HG03139 (cell line): ENCODE measurements at regions not wholly inside any gene's neighbourhood (a gene's known extent, or its start where the extent isn't known, plus 50 kb on each side); places are given as distances from the start of the nearest gene placed in this dataset.
"Not testable (repeated sequence)": the region's sequence is repeated elsewhere in the genome, so short reads cannot be mapped to it uniquely, and the experiment has no call there.

ENCODE experiments used
- ATAC-seq: cut with Tn5 transposase; IDR thresholded peaks from one replicate; pipeline ENCODE4 v1.9.1; 2021; ENCODE audit not compliant: unreplicated experiment

DNA sequence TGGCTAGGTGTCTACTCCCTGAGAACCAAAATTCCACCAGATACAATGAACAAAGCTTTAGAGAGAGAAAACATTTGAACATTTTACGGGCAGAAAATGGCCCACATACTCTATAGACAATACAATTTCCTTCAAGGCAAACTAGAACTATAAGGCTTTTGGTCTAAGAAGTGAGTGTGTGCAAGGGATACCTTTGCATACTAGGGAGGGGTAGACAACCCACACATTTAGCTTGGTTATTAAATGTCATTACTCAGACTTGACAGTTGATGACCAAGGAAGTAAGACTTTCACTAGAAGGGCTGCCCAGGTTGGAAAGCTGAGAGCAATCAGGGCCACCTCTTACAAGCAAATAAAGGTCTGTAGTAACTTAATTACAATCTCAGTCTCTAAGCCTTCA lies 64.0 kb upstream of the PLEKHM1 start:
- ATAC-seq: not testable (repeated sequence)

DNA sequence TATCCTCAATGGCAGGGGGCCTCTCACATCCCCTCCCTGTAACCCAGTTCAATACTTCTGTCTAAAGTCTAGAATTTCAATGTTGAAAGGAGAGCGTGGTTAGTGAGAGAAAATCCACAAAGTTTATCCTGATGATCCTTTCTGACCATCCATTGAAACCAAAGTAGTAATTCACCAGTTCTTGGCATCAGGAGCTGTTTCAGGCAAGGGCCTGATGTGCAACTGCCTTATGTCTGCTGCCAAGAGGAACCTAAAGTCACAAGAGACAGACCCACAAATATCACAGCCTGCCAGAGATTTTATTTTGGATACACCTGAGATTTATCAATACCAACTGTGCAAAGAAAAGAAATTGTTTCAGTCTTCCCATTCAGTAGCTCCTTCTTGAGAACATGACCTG lies 68.3 kb upstream of the PLEKHM1 start:
- not testable (repeated sequence) for ATAC-seq

DNA sequence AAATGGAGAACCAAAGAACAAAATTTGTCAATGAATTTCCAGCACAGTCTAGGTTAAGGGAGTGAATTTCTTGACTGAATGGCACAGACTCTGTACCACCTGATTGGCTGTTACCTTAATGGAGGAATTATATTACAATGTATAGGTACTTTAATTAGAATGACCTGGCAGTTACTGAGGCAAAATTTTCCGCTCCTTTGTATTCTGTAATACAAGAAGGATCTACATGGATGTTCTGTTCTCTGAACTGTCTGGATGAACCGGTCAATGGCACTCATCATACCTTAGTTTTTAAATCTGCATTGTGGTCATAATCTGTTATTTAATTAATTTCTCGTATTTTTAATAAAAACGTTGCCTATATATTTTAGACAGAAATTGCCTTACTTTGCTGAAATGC lies 72.3 kb upstream of the PLEKHM1 start:
- ATAC-seq: not testable (repeated sequence)

DNA sequence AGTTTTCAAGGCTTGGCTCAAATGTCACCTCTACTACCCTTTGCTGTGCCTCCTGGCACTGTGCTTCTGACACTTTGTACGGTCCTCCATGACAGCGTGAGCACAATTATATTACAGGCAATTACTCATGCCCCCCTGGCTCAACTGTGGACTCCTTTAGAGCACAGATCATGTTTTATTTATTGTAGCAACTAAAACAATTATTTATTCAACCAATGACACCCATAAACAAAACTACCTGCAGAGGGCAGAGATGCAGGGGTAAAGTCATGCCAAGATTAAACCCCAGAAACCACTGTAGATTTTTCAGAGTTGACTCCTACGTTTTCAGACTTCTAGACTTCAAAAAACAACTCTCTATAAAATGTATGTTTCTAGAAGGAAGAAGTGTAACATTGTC lies 72.8 kb upstream of the PLEKHM1 start:
- ATAC-seq: not testable (repeated sequence)

DNA sequence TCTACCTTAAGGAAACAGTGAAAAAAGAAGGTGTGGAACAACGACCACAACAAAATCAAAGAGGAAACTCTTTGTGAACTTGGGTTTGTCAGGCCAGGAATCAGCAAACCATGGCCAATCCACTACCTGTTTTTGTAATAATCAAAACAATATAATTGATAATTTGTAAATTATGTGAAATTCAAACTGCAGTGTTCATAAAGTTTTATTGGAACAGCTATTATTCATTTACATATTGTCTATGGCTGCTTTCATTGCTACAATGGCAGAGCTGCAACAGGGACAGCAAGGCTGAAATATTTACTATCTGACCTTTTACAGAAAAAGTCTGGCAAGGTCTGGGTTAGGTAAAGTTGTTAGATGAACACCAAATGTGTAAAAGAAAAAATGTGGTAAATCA lies 77.8 kb upstream of the PLEKHM1 start:
- not testable (repeated sequence) for ATAC-seq

DNA sequence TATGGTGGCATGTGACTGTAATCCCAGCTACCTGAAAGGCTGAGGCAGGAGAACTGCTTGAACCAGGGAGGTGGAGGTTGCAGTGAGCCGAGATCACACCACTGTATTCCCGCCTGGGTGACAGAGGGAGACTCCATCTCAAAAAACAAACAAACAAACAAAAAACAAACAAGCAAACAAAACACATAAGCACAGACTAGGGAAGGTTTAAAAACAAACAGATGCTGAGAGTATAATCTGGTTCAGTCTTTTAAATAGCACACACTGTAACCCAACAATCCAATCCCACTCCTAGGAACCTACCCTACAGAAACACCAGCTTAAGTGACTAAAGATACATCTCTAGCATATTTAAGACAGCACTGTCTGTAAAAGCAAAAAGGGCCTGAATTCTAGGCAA lies 82.8 kb upstream of the PLEKHM1 start:
- ATAC-seq: not testable (repeated sequence)

DNA sequence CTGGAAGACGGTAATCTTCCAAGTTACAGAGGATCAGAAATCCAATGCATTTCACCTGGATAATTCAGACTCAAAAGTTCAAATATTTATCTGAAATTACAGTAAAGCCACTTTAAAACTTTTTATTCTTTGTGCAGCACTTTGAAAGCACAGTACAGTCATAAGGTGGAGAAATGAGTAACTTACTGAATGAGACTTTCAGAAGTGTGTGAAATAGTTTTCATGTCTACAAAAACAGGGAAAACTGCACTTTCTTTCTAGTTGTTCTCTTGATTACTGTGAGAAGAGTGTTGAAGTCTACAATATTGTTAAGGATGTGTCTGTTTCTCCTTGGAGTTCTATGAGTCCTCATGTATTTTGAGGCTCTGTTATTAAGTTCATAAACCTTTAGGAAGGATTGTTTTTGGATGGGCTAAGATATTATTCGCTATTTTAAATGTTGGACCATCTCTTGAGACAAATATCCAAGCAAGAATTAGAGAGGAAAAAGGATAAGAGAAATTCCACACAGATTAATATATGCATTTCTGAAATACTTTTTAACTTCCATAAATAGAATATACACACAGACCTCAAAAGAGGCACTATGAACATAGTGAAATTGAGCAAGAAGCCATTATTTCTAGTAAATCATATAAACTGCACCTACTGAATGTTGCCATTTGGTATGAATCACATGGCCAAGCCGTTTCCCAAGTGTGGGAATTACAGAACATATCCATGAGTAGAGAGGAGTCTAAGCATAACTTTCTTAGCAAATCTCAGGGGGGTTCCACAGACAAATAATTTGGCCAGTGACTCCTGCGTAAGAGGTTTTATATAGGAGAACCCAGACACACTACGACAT lies 83.6 kb upstream of the PLEKHM1 start:
- ATAC-seq: no peak

DNA sequence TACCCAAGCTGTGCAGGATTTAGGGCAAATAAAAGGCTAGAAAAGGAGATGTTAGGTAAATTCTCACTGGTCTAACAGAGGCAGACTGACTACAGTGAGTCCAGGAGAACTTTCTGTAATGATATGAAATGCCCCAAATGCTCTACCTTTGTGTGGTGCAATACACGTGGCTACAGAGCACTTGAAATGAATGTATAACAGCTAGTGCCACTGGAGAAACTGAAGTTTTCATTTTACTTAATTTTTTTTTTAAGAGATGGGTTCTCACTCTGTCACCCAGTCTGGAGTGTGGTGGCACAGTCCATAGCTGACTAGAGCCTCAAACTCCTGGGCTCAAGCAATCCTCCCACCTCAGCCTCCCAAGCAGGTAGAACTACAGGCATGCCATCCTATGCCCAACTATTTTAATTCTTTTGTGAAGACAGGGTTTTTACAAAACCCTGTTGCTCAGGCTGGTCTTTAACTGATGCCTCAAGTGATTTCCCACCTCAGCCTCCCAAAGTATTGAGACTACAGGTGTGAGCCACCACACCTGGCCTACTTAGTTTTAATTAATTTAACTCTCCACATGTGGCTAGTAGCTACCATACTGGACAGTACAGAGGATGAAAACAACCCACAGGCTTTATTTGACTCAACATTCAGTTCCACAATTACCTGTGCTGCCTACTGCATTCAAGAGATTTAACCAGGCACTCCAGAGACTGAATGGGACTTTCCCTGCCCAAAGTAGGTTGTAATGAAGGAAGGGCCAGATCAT lies 84.8 kb upstream of the PLEKHM1 start:
- ATAC-seq: no peak

DNA sequence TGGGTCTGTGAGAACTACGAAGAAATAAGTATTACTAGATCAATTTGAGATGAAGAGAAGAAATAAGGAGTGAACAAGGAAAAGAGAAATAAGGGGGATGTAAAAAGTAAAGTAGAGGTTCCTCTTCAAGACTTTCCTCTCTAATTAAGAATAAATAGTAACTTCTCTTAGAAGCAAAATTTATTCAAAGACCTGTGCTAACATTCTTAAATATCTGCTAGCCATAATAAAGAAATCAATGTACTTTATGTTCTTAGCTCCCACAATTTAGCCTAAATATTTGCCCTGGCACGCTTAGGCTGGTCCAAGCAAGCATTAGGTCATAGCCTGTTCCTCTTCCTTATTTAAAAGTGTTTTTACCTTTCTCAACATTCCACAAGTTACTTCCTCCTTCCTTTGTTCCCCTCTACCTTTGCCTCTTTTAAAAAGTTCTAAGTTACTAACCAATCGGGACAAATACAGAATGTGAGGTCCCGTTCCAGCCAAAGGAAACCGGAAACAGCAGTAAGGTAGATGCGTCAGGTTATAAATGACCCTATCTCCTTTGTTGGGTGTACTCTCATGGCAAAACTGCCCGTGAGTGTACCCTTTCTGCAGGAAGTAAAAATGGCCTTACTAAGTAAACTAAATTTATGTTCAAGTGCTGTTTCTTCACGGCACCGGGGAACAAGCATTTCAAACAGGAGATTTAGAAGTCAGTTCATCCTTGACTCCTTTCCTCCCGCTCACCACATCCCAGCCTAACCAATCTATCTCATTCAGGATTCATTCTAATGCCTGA lies 86.2 kb upstream of the PLEKHM1 start:
- ATAC-seq: not testable (repeated sequence)

DNA sequence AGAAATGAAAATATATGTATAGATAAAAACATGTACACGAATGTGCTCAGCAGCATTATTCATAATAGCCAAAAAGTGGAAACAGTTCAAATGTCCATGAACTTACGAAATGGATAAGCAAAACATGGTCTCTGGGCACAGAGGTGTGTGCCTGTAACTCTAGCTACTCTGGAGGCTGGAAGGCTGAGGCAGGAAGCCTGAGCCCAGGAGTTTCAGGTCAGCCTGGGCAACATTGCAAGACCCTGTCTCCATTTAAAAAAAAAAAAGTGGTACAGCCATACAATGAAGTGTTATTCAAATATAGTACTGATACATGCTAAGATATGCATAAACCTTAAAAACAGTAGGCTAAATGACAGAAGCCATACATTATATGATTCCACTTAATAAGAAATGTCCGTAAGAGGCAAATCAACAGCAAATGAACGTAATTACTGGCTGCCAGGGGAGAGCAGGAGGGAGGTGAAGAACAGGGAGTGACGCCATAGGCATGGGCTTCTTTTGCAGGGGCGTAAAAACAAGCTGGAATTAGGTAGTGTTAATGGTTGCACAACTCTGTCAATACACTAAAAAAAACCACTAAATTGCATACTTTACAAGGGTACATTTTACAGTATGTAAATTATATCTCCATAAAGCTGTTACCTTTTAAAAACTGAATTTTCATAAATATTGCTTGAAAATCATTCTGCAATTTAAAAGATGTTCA lies 87.2 kb upstream of the PLEKHM1 start:
- ATAC-seq: no peak

DNA sequence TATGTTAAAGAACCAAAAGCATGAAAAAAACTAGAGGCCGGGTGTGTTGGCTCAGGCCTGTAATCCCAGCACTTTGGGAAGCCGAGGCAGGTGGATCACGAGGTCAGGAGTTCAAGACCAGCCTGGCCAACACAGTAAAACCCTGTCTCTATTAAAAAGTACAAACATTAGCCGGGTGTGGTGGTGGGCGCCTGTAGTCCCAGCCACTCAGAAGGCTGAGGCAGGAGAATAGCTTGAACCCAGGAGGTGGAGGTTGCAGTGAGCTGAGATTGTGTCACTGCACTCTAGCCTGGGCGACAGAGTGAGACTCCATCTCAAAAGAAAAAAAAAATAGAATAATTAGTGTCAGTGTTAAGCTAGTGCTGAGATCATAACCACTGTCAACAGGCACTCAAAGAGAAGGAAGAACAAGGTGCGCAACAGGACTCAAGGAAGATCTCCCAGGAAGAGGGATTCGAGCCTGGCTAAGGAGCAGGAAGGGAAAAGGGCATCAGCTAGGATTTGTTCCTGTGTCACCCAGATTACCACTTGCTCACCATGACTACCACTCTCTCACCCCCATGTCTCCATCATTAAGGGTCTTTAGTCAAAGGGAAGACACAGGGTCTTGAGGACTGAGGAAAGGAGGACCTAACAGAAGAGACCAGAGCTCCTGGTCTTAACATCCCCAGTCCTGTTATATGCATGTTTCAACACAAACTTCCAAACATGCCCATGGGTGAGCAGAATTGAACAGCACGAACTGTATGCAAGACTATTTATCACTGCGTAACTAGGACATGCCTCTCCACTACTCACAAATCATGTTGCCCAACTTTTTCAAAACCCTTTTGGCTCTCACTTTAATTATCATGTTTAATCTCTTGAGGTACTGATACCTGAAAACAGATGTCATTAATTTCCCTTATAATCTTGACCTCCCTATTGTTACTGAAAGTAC lies 88.3 kb upstream of the PLEKHM1 start:
- ATAC-seq: no peak

DNA sequence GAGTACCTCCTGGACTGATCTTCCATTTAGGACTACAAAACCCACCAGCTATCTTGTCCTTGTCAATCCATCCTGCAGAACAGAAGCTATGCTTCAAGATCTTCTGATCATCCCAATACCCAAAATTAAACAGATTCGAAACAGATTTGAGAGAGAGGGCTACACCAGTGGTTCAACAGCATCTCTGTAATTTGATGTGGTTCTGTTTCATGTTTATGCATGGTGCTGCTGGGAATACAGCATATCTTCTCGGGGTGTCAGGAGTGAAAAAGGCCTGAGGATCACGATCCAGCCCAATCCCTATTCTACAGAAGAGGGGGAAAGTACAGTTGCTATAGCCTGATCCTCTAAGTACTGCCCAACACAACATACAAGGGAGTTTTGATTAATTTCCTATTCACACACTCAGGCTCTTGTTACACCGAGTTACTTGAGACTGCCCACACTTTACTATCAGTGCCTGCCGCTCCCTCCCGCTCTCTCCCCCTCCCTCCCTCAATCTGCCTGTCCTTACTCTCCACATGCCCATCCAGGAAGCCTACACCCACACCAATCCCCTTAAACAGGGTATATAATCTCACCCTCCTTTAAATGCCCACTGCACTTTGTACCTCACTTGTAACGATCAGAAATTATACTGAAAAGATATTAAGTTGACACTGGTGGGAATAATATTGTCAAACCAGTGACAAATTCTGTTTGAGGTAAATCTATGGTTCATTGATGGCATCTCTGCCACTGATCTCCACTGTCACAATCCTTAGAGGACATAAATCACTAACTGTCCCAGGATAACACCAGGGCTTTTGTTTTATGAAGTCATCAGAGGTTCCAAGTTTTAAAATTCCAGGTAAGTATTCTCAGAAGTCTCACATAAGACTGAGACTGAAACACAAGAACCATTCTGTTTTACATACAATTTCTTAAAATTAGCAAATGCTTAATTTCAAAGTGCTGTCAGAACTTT lies 89.3 kb upstream of the PLEKHM1 start:
- no peak for ATAC-seq

DNA sequence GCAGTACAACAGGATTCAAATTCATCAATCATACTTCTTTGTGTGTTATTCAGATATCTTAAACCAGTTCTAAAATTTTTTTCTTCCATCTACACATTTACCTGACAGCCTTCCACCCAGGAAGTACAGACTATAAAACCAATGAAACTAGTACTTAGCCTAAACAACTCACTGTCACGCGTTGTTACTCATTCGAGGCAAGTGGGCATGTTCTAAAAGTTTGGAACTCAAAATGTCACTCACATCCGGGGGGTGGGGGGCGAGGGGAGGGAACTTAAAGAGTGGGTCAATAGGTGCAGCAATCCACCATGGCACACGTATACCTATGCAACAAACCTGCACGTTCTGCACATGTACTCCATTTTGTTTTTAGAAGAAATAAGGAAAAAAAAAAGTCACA lies 90.4 kb upstream of the PLEKHM1 start:
- no peak for ATAC-seq

DNA sequence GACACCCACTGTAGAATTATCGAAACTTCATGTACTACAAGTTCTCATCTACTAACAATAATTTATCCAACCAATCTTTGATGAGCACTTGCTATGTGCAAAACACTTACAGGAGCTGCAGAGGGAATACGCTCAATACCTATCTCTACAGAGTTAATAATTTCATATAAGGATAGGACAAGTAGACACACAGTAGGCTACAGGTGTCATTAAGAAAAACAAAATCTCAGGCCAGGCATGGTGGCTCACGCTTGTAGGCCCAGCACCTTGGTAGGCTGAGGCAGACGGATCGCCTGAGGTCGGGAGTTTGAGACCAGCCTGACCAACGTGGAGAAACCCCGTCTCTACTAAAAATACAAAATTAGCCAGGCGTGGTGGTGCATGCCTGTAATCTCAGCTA lies 91.3 kb upstream of the PLEKHM1 start:
- ATAC-seq: no peak

DNA sequence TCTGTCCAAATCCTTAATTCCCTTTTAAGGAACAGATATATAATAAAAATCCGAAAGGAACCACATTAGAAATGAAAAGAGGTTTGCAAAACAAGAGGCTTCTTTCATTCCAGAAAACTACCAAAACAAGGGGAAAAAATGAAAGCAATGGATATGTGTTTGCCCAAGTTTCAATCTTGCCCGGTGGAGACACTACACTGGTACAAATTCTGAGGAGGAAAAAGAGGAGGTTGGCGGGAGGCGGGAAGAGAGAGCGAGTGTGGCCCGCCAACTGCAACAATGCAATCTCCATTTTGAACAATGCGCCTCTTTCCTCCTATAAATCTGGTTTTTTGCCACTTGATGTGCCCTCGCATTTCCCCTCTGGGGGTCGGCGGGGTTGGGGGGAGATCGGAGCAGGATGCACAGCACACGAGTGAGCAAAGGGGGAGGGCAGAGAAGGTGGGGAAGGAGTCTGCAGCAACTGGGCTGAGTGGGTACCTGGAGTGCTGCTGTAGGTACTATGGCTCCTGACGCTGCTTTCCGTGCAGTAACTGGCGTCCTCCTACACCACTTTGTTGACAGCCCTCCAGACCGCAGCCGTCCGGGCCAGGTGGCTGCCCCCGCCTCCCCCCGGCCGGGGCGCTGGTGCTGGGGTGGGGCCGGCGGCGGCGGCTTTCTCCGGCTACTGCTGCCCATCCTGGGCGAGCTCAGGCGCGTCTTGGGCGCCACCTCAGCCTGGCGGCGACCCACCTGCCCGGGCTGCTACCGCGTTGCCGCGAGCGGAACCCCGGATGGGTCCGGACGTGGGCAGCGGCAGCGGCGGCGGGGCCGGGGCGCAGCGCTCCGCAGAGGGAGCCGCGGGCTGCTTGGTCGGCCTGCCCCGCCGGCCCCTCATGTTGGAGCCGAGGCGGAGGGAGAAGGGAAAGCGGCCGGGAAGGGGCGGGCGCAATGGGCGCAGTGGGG lies 93.8 kb upstream of the PLEKHM1 start:
- ATAC-seq: peak; percentile 48

DNA sequence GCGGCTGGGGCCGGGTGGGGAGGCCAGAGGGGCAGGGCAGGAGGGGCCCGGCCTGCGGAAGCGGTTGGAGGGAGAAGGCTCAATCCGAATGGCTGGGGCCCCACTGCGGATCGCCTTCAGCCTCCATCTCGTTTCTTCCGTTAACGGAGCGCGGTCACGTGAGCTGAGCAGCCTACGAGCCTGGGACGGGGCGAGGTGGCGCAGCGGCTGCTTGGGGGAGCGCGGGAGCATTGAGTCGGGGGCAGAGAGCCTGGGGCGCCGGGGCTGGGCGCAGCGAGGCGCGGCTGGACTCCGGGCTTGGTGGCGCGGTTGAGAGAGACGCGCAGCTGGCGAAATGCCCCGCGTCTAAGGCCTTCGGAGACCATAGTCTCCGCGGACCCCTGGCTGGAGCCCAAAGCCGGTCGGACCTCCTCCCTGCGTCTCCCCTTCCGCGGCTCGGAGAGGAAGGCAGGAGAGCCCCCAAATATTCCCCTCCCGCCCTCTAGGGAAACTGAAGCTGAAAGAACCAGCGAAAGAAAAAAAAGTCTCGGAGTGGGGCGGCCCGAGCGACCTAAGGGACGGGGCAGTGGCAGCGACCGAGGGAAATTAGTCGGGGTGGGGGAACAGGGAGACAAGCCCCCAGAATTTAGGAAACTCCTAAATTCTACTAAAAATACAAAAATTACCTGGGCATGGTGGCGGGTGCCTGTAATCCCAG lies 94.7 kb upstream of the PLEKHM1 start:
- peak; percentile 56 for ATAC-seq
